ENCODE measurements at regions not wholly inside any gene's neighbourhood (a gene's known extent, or its start where the extent isn't known, plus 50 kb on each side); places are given as distances from the start of the nearest gene placed in this dataset.
A peak's percentile ranks its signal among the peaks of the same experiment; 100 is the strongest.

DNA sequence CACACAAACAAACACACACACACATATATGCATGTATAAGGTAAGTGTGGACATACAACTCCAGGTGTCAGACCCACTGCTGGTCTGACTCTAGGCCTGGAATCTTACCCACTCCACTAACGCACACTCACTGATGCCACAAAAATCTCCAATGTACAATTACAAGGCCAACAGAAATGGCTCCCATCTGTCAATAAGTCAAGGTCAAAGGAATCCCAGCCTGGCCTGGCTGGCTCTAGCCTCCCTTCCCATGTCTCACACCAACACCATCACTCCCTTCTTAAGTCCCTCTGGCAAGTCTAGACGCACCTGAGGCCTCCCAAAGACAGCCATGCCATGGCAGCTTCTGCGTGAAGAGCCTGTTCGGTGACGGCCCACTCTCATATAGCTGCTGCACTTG lies 99.2 kb upstream of the CDYL2 start:
- TF ChIP-seq, protein P1, sequence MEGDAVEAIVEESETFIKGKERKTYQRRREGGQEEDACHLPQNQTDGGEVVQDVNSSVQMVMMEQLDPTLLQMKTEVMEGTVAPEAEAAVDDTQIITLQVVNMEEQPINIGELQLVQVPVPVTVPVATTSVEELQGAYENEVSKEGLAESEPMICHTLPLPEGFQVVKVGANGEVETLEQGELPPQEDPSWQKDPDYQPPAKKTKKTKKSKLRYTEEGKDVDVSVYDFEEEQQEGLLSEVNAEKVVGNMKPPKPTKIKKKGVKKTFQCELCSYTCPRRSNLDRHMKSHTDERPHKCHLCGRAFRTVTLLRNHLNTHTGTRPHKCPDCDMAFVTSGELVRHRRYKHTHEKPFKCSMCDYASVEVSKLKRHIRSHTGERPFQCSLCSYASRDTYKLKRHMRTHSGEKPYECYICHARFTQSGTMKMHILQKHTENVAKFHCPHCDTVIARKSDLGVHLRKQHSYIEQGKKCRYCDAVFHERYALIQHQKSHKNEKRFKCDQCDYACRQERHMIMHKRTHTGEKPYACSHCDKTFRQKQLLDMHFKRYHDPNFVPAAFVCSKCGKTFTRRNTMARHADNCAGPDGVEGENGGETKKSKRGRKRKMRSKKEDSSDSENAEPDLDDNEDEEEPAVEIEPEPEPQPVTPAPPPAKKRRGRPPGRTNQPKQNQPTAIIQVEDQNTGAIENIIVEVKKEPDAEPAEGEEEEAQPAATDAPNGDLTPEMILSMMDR (IDR thresholded peaks at IDR 0.05), result no peak
- ATAC-seq (ENCODE audit: low FRiP score), result no peak
- no peak for DNase-seq (ENCODE audit: low spot score)

DNA sequence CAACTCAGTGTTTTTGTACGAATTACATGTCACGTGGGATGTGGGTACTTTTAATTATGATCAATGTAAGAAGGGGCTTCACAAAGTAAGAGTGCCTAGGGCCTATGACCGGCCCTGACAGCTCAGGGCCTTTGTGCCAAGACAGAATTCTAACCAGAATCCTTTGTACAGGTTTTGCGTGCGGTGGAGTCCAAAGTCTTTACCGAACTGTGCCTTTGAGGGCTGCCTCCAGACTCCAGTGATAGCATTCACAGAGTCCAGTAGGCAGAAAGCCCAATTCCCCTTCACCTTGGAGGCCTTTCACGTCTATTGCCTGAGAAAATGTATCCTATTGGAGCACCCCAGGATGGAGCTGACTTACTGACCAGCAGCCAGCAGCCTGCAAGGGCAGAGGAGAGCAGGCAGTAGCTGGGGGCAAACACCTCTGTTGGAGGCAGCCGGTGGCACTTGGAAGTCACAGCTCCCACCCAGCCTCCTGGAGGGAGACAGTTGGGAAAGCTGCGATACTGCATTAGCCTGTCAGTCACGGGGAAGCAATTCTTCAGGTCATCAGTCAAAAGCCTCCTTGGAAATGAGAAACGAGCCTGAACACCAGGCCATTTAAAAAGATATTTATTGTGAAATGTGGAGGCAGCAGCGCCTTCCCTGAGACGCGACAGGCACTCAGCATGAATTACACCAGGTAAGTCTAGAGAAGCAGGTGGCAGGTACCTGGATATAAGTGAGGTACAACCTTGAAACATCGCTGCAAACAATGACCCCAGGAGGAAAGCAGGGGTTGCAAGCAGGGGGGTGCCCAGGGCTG lies 98.1 kb upstream of the CDYL2 start:
- DNase-seq (ENCODE audit: low spot score) (no peak), ATAC-seq (ENCODE audit: low FRiP score) (no peak)
- TF ChIP-seq, protein P1 (IDR thresholded peaks at IDR 0.05), result no peak

DNA sequence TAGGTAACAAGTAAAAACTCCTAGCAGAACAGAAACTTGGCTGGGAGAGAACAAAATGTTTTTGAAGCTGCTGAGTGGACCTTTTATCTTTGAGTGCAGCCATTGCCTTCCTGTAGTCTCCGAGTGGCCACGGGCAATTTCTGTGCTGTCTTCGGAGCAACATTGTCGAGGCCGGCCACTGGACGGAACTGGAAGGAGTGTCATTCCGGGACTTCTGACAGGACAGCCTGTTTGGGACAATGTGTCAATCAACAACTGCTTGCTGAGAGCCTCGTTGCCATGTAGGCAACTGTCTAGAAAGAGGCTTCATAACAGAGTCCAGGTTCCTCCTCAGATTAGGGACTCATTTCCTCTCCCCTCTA lies 96.2 kb upstream of the CDYL2 start:
- TF ChIP-seq, protein P1 (IDR thresholded peaks at IDR 0.05), result no peak
- no peak for DNase-seq (ENCODE audit: low spot score)
- no peak for ATAC-seq (ENCODE audit: low FRiP score)

DNA sequence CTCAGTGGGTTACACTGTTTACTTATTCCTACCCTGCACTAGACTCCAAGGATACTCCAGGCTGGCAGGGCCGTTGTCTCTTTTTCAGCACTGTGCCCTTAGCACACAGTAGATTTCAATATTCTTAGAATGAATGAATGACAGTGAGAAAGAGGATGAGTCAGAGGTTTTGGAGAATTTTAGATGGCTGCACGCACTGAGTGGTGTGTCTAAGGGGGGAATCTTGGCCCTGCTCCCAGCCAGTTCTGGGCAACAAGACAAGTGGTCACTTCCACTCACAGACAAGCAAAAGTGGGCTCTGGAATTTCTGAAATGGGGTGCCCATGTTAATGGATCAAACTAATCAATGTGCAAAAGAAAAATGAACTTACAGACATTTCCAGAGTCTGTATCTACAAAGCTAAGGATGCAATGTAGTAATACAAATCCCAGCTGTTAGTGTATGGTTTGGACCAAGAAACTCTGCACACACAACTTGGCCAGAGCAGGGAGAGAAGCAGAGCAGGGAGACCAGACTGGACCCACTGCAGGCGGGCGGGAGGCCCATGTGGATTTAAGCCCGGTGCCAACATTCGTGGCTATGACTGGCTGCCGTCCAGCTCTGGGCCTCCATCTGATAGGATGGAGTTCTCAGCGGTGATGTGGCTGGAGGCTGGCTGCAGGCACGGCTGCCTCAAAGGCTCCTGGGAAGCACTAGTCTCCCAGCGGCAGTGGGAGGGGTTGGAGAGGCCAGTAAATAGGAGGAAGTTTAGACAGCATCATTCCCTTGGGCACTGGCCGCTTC lies 95.6 kb upstream of the CDYL2 start:
- DNase-seq (ENCODE audit: low spot score) (no peak), ATAC-seq (ENCODE audit: low FRiP score) (peak; percentile 65)

DNA sequence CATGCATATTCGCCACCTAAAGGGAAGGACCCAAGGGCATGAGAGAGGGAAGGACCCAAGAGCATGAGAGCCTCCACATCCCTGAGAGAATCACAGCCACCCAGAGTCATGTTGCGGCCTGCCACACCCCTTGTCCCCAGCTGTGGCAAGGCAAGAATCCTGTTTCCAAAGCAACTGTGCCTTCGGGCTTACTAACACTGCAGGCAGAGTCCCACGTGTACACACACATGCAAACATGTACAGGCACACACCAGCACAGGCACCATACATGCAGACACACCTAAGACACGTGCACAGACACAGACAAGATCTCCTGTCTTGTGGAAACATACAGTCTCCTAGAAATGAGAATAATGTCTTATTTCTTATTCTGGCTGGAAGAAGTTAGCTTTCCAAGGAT lies 92.4 kb upstream of the CDYL2 start:
- no peak for ATAC-seq (ENCODE audit: low FRiP score)
- TF ChIP-seq, protein P1 (IDR thresholded peaks at IDR 0.05), result no peak
- no peak for DNase-seq (ENCODE audit: low spot score)

More for the DNA sequence above, 95.6 kb upstream of the CDYL2 start:
- TF ChIP-seq, protein P1 (IDR thresholded peaks at IDR 0.05), result no peak

DNA sequence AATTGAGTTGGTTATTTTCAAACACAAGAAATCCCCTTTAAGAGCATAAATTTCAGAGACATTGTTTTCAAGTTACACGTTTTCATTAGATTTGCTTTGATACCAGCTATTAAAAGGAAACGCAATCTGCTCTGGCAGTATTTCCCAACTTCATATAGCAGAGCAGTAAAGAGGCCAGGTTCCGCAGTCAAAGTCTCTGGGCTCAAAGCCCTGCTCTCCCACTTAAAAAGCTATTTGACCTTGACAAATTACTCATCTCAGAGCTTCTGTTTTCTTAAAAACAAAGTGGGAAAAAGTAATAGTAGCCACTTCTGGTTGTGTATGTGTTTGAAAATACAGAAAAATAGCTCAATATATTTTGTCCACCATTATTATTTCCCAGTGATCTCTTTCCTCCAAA lies 89.7 kb upstream of the CDYL2 start:
- ATAC-seq (ENCODE audit: low FRiP score) (no peak), DNase-seq (ENCODE audit: low spot score) (no peak)
- TF ChIP-seq, protein P1 (IDR thresholded peaks at IDR 0.05), result no peak

Measured in omental fat pad (tissue), 3 donors.